Activated CD8-positive, alpha-beta memory T cell treated with anti-CD3 and anti-CD28 coated beads for 36 hours (primary cell): ENCODE measurements at regions not wholly inside any gene's neighbourhood (a gene's known extent, or its start where the extent isn't known, plus 50 kb on each side); places are given as distances from the start of the nearest gene placed in this dataset.
"Not testable (repeated sequence)": the region's sequence is repeated elsewhere in the genome, so short reads cannot be mapped to it uniquely, and the experiment has no call there.

Source experiments
- CTCF ChIA-PET: fragments of 350-600 bp; sonication (Branson Sonifier 250); formaldehyde crosslinking; loops from one replicate; lab custom pipeline; 2021; ENCODE audit warnings: antibody characterized with exemption; lab: Charles Lee
- POLR2A ChIA-PET: fragments of 350-600 bp; sonication (Branson Sonifier 250); formaldehyde crosslinking; loops from one replicate; lab custom pipeline; 2021; ENCODE audit warnings: antibody characterized with exemption; lab: Charles Lee

- POLR2A ChIA-PET, result no interaction called here
- CTCF ChIA-PET, result no interaction called here
Measured at GRCh38 chr6:170003027-170003426, 251.6 kb downstream of the ERMARD start.

- CTCF ChIA-PET, POLR2A ChIA-PET: not testable (repeated sequence)
Measured at GRCh38 chr6:170001782-170002181, 250.4 kb downstream of the ERMARD start.

- ChIA-PET POLR2A (no interaction called here), CTCF (interaction anchor here (0.6 kb wide), 1 partner anchor 326 kb away, joined by 3 read pairs; no protein-coding TSS in a partner anchor)
Measured at GRCh38 chr6:170000071-170000843, 248.8 kb downstream of the ERMARD start.

- ChIA-PET POLR2A (no interaction called here), CTCF (interaction anchor here (1.1 kb wide), 1 partner anchor 168 kb away, joined by 3 read pairs; no protein-coding TSS in a partner anchor)
Measured at GRCh38 chr6:169999367-169999766, 247.9 kb downstream of the ERMARD start.

GRCh38 chr6:169998457-169998856 lies 247.0 kb downstream of the ERMARD start:
- ChIA-PET CTCF (interaction anchor here (1.1 kb wide), 1 partner anchor 167 kb away, joined by 3 read pairs; no protein-coding TSS in a partner anchor), POLR2A (no interaction called here)

- CTCF ChIA-PET, result no interaction called here
- POLR2A ChIA-PET, result no interaction called here
Measured at GRCh38 chr6:169997930-169998218, 246.5 kb downstream of the ERMARD start.

- POLR2A ChIA-PET, result no interaction called here
- CTCF ChIA-PET, result no interaction called here
Measured at GRCh38 chr6:169997187-169997929, 245.9 kb downstream of the ERMARD start.

GRCh38 chr6:169996378-169997051 lies 245.1 kb downstream of the ERMARD start:
- POLR2A ChIA-PET, result no interaction called here
- CTCF ChIA-PET, result no interaction called here

GRCh38 chr6:169994739-169995138 lies 243.3 kb downstream of the ERMARD start:
- CTCF ChIA-PET, result no interaction called here
- POLR2A ChIA-PET, result no interaction called here

GRCh38 chr6:169993861-169994481 lies 242.5 kb downstream of the ERMARD start:
- POLR2A ChIA-PET, result no interaction called here

GRCh38 chr6:169991913-169992312 lies 240.5 kb downstream of the ERMARD start:
- POLR2A ChIA-PET, result no interaction called here
- CTCF ChIA-PET, result no interaction called here

More at GRCh38 chr6:169993861-169994481, 242.5 kb downstream of the ERMARD start:
- CTCF ChIA-PET, result no interaction called here

- POLR2A ChIA-PET, result no interaction called here
- CTCF ChIA-PET, result no interaction called here
Measured at GRCh38 chr6:169991031-169991390, 239.6 kb downstream of the ERMARD start.

GRCh38 chr6:169990095-169991030 lies 238.9 kb downstream of the ERMARD start:
- ChIA-PET CTCF (interaction anchor here (1.4 kb wide), 1 partner anchor 32 kb away, joined by 3 read pairs; no protein-coding TSS in a partner anchor), POLR2A (no interaction called here)

GRCh38 chr6:169989594-169989993 lies 238.2 kb downstream of the ERMARD start:
- CTCF ChIA-PET, result interaction anchor here (1.4 kb wide), 1 partner anchor 33 kb away, joined by 3 read pairs; no protein-coding TSS in a partner anchor
- POLR2A ChIA-PET, result no interaction called here

GRCh38 chr6:169988769-169989550 lies 237.5 kb downstream of the ERMARD start:
- POLR2A ChIA-PET, result no interaction called here
- CTCF ChIA-PET, result interaction anchor here (1.4 kb wide), 1 partner anchor 33 kb away, joined by 3 read pairs; no protein-coding TSS in a partner anchor

GRCh38 chr6:169986848-169987498 lies 235.6 kb downstream of the ERMARD start:
- CTCF ChIA-PET, result no interaction called here
- POLR2A ChIA-PET, result no interaction called here

GRCh38 chr6:169986171-169986847 lies 234.9 kb downstream of the ERMARD start:
- CTCF ChIA-PET, result no interaction called here
- POLR2A ChIA-PET, result no interaction called here
